Hematopoietic multipotent progenitor cell treated with erythropoietin and hydrocortisone succinate and interleukin-3 and kit ligand, for 8 days (in vitro differentiated cells): ENCODE measurements at regions not wholly inside any gene's neighbourhood (a gene's known extent, or its start where the extent isn't known, plus 50 kb on each side); places are given as distances from the start of the nearest gene placed in this dataset.
A peak's percentile ranks its signal among the peaks of the same experiment; 100 is the strongest.
"Not testable (repeated sequence)": the region's sequence is repeated elsewhere in the genome, so short reads cannot be mapped to it uniquely, and the experiment has no call there.

ENCODE experiments used
- DNase-seq: peaks from one replicate; pipeline ENCODE4 v3.0.0-alpha.2; 2015

DNA sequence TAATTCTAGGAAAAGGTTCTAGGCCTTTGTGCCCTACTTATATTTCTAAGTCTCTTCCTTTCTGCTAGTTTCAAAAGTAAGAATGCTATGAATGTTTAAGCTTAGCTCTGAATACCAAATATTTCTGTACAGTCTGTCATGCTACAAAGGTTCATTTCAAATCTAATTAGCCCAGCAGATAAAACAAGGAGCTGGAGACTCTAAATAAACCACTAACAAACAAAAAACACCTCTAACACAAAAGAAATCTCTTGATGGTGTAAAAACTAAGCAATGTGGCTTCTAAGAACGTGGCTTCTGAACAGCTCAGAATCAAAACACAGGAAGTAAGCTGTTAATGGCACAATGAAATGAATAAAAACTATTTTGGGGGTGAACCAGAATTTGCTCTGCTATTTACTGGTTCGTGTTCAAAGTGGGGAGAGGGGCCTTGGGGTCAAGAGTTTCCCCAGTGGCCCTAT, 198.3 kb downstream of the BCAS1 start:
- no peak for DNase-seq

GRCh38 chr20:53871541-53871940, 198.9 kb downstream of the BCAS1 start:
- DNase-seq, result no peak

GRCh38 chr20:53870426-53871315, 199.7 kb downstream of the BCAS1 start:
- no peak for DNase-seq

GRCh38 chr20:53869466-53870258, 200.7 kb downstream of the BCAS1 start:
- DNase-seq, result peak; percentile 88

- no peak for DNase-seq
Observed at GRCh38 chr20:53867741-53868351, 202.5 kb downstream of the BCAS1 start.

DNA sequence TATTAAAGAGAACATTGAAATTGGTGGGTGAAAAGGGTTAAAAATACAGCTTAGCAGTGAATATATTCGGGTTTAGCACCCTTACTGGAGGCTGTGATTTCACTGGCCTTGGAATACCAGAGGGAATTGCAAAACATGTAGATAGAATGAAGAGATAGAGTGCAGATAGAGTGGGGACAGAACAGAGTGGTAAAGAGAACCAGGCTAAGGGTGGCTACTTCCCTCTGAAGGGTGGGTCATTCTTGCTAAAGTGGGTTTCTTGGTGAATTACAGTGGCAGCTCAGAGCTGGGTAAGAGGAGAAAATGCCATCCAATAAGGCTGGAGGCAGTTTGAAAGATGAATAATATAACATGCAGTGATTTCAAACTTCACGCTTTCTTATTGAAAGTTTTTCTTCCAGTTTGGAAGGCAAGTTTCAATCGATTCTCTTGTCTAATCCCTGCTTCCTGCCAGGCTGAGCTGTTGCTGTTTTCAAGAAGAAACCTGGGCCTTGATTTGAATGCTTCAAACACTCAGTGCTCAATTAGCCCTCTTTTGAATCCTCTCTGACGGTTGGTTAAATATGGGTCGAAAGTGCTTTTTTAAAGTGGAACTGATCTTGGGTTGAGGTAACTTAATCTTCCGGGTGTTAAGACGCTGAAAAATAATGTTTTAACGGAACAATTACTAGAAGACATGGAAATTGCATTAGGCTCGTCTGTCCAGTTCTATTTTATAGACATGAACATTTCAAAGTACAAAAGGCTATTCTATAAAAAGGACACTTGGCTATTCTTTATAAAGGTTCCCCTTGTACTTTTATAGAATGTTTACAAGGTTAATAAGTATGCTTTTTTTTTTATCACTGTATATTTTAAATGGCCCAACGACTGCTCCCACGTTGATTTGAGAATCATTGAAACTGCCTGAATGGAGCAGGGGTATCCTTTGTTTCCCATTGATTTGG, 203.3 kb downstream of the BCAS1 start:
- DNase-seq, result no peak

DNA sequence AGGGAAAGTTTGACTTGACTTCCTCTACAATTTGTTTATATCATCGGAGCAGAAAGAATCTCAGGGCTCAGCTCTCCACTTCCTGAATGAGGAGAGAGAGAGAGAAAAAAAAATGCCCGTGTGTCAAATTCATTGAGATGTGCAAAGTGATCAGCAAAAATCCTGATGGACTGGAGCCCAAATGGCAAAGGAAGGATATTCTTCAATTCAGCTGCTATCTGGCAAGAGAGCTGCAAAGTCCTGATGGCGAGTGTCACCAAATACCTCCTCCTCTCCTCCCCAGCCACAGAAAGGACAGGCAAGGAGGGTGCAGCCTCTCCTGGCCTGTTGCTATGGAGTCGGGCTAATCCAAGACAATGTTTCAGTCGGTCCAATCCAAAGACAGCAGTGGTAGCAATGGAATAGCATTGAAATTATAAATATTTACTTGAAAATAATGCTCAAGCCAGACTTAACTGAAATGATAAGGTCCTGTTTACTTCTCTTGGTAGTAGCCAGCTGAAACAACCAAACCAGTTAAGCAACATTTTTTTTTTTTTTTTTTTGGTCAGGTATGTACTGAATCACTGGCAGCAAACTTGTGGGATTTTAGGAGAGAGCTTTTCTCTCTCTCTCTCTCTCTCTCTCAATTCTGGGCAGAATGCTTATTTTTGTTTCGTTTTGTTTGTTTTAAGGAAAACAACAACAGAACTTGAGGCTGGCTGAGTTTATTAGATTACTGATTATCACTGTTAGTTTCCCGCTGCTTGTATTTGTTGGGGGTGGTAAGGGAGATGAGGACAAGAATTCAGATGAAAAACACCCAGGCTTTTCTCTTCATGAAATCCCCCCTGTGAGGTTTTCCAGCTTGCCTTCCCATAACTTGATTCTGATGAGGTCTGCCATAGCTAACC, 204.2 kb downstream of the BCAS1 start:
- DNase-seq, result no peak

DNA sequence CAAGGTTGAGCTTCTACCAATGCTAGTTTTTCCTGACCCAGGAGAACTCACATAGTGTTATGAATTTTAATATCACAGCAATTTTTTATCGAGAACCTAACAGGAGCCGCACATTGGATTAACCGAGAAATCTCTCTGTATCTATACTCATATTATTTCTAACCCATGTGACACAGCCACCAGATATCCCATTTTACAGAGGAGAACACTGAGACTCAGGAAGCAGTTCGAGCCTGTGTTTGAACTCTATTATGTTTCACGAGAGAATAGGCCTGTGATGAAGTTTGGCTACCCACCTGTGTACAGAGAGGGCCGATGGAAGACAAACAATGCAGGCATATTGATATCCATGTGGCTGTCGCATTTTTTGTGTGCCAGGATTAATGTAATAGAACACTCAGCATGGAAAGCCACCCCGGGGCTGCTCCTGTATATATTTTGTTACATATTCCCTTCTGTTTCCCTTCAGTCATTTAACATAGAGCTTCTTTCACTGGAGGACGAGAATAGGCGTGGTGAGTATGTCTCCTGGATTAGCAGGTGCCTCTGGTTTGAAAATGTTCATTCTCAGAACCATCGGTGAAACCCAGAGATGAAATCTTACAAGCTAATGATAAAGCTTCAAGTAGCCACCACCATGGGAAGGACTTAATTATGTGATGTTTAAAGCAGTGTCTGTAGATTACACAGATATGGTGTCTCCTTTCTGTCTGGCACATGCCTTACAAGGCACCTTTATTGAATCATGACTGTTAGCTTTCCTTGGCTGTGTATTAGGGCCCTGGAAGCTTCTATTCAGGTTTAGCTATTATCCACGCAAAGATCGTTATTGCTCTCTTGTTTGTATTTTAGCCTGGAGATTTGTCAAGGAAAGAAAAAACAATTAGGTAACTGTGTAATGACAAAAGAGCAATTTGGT, 205.4 kb downstream of the BCAS1 start:
- not testable (repeated sequence) for DNase-seq

DNA sequence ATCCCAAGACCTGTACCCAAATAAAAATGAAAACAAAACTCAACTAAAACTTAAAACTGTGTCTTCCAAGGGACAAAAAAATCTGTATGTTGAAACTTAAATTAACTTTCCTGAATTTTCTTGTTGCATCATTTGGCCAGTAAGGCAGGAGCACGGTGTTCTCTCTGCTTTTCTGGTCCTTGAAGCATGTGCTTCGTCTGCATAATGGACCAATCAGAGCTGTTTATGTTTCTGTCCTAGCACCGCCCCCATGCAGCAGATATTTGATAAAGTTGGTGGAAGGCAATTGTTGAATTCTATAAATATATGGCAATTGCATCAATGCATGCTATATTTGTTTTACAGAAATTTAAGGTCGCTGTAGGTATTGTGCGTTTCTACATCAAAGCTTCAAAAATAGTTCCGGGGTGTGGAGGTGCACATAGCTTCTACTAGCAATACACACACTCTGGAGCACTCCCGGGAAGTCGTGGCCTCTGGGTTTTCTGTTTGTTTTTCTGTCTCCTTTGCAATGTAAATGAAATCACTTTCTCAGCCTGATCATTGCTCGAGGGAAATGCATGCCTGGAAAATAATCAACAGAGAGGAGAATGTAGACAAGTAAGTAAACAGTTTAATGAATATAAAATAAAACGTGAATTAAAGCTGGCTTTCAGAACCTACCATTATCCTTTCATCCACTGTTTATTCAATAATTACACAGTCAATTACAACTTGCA, 206.3 kb downstream of the BCAS1 start:
- not testable (repeated sequence) for DNase-seq

DNA sequence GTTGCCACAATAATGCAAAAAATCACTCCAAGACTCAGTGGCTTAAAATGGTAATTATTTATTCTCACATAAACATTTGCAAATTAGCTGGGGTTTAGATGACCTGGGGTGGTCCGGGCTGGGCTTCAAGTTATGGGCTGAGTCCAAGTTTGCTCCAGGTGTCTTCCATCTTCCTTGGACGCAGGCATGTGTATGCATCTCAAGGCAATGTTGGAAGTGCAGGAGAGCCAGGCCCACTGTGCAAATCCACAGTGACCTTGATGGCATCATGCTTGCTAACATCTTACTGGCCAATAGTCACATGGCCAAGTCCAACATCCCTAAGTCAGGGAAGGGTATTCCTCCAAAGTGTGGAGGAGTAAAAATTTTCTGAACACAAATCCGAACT, 206.9 kb downstream of the BCAS1 start:
- DNase-seq, result not testable (repeated sequence)

DNA sequence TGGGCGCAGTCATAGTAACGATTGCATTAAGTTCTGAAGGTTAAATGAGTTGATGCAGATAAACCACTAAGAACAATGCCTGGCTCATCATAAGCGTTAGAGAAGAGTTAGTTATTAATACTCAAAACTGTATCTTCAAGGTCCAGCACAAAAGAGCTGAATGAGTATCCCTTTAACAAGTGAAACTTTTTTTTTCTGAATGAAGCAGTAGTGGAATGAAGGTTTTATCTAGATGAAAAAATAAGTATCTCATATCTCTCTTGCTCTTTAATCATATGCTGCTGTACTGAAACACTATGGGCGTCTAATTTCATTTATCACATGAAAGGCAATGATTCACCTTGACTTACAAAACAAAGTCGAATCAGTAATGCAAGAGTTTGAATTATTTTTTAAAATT, 207.4 kb downstream of the BCAS1 start:
- DNase-seq, result not testable (repeated sequence)

- not testable (repeated sequence) for DNase-seq
Observed at GRCh38 chr20:53862490-53862889, 207.9 kb downstream of the BCAS1 start.

DNA sequence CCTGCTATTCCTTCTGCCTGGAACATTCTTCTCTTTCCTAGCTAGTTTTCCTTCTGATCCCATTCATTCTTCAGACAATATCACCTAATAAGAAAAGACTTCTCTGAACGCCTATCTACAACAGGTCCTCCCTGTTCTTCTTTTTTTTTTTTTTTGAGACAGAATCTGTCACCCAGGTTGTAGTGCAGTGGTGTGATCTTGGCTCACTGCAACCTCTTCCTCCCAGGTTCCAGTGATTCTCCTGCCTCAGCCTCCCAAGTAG, 208.3 kb downstream of the BCAS1 start:
- not testable (repeated sequence) for DNase-seq

DNA sequence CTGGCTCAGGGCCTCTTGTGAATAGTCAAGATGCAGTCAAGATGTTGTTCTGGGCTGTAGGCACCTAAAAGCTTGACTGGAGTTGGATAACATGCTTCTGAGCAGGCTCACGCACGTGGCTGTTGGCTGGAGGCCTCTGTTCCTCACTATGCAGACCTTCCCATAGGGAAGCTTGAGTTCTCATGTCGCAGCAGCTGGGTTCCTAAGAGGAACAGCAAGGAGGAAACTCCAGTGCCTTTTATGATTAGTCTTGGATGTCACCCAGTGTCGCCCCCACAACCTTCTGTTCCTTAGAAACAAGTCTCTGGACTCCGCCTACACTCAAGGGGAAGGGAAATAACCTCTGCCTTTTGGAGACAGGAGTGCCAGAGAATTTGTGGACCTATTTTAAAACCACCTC, 210.7 kb downstream of the BCAS1 start:
- DNase-seq, result no peak

DNA sequence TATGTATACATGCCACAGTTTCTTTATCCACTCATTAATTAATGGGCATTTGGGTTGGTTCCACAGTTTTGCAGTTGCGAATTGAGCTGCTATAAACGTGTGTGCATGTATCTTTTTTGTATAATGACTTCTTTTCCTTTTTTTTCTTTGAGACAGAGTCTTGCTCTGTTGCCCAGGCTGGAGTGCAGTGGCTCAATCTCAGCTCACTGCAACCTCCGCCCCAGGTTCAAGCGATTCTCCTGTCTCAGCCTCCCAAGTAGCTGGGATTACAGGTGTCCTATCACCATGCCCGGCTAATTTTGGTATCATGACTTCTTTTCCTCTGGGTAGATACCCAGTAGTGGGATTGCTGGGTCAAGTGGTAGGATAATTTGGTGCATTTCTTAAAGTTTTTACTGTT, 211.4 kb downstream of the BCAS1 start:
- not testable (repeated sequence) for DNase-seq

DNA sequence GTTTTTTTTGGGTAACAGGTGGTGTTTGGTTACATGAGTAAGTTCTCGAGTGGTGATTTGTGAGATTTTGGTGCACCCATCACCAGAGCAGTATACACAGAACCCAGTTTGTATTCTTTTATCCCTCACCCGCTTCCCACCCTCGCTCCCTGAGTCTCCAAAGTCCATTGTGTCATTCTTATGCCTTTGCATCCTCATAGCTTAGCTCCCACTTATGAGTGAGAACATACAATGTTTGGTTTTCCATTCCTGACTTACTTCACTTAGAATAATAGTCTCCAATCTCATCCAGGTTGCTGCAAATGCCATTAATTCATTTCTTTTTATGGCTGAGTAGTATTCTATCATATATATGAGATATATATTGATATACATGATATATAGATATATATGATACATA, 211.9 kb downstream of the BCAS1 start:
- not testable (repeated sequence) for DNase-seq

DNA sequence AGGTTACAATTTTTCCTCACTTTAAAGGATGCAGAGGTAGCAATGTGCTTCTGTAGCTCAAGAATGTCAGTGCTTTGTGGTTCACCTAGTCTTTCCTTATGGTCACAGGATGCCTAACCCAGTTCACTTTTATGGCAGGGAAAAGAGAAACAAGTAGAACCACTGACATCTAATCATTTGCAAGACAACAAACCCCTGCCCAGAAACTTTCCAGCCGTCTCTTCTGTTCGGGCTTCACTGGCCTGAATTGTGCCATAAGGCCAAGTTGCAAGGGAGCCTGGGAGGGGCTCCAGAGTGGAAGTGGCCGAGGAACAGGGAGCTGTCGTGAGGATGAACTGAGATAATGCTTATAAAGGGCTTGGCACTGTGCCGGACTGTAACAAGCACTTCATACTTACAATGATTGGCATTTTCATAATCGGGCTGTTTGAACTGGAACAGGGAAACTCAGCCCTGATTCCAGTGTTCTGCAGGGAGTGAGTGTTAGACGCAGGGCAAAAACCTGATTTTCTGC, 212.6 kb downstream of the BCAS1 start:
- DNase-seq, result no peak

DNA sequence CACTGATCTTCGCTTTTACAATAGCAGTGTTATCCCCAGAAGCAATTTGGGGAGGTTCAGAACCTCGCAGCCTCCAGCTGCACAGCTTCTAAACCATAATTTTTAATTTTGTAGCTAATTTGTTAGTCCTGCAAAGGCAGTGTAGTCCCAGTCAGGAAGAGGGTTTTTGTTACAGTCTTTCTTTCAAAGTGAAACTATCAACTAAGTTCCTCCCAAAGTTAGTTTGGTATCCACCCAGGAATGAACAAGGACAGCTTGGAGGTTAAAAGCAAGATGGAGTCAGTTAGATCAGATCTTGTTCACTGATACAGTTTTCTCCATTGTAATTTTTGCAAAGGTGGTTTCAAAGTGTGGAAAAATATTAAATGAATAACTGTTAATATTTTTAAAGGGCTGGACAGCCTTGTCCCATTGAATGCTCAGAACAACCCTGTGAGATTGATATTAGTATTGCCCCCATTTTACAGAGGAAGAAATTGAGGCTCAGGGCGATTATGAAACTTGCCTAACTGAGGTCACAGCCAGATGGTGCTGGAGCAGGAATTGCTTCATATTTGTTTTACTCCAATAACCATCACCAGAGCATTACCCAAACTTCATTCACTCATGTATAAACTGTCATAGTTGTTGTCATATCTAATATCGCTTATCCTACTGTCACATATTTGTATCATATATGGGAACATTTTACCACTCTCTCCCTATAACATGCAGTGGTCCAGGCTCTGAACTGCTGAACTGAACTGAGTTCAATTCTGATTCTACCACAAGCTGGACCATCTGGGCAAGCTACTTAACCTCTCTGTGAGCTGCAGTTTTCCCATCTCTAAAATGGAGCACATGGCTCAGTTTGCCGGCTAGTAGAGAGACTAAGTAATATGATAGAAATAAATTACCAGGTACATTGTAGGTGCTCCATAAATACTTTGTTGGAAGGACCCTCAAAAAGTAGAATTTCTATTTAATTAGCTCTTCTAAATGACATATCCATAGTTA, 213.8 kb downstream of the BCAS1 start:
- no peak for DNase-seq
